Non-pigmented ciliary epithelial cell (primary cell): ENCODE measurements at regions not wholly inside any gene's neighbourhood (a gene's known extent, or its start where the extent isn't known, plus 50 kb on each side); places are given as distances from the start of the nearest gene placed in this dataset.

Experiments used
- DNase-seq: peaks from one replicate; pipeline ENCODE4 v3.0.0-alpha.2; 2010; ENCODE audit warnings: low read depth

DNA sequence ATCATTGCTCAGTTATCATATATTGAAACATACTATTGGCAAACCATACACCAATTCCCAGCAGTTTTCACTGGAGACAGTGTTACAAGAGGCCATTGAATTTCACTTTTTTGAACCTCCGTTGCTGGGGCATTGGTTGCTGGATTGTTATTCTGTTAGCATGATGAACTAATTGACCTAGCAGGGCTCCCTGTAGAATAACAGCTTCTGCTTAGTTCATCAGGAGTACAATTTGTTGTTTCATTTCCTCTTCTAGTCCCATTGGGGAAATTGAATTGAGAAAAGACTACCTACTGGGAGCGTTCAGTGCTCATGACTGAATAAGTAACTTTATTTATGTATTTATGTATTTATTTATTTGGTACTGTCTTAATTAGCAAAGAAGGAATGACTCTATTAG, 151.6 kb downstream of the SLIT2 start:
- no peak for DNase-seq

GRCh38 chr4:20403846-20404245, 152.1 kb downstream of the SLIT2 start:
- no peak for DNase-seq

- DNase-seq: no peak
Measured at GRCh38 chr4:20408611-20409010, 156.9 kb downstream of the SLIT2 start.

- DNase-seq: no peak
Measured at GRCh38 chr4:20412072-20412471, 160.4 kb downstream of the SLIT2 start.

- DNase-seq: no peak
Measured at GRCh38 chr4:20416800-20417199, 165.1 kb downstream of the SLIT2 start.

DNA sequence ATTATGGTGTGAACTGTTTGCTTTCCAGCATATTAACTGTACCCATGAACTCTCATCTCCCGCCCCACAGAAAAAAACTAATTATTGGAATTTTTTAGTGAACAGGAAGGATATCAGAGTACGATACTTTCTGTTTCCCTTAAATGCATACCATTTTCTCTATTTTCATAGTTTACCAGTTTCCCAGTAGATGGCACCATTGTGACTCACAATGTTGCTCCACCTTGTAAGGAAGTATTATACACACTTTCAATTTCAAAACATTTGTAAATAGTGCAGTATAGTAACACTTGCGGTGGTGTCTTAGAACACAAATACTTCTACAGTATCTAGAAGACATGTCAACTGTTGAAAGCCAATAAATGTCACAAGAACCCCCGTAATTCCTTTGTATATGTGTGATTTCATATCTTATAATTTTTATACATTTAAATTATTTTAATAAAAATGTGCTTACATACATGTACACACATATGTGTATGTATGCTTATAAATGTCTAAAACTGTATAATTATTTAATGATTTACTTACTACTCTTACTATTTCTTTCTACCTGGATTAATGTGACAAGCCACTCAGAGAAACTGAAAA, 167.3 kb downstream of the SLIT2 start:
- no peak for DNase-seq

DNA sequence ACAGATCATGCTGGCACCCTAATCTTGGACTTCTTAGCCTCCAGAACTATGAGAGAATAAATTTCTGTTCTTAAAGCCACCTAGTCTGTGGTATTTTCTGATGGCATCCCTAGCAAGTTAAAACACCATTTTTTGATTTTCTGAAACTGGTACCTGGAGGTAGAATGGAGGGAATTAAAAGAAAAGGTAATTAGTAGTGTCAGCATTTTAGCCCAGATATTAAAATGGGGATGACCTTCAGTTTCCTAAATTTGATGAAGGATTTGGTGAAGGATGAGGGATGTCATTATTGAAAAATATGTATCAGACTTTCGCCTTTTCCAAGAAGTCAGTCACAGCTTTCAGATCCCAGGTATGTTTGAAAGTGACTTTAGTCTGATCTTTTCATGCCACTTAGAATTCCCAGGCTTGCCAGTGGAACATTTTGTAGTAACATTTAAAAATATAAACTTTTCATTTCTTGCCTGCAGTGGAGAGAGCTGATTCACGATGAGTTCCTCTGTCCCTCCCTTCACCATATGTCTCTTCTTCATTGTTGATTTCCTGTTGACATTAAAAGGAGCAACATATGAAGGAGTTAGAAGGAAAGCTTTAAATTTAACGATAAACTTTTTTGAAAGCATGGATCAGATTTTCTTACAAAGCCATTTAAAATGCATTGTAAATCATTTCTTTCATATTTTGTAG, 169.4 kb downstream of the SLIT2 start:
- DNase-seq: no peak

- DNase-seq: no peak
Measured at GRCh38 chr4:20421603-20421985, 169.9 kb downstream of the SLIT2 start.

DNA sequence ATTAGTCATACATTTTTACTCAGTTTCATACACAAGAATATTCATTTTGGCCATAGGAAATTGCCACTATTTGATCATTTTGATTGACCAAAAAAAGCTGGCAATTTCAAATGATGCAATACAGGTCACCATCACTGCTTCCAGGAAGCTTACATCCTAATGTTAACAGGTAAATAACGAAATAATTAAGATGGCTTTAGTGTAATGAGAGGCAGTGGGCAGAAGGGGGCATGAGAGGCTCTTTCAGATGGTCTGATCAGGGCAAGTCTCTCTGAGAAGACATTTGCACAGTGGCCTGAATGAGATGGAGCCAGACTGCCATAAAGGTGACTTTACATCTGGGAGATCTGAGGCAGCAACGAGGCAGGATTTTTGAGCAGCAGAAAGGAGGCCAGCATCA, 170.7 kb downstream of the SLIT2 start:
- DNase-seq: no peak

DNA sequence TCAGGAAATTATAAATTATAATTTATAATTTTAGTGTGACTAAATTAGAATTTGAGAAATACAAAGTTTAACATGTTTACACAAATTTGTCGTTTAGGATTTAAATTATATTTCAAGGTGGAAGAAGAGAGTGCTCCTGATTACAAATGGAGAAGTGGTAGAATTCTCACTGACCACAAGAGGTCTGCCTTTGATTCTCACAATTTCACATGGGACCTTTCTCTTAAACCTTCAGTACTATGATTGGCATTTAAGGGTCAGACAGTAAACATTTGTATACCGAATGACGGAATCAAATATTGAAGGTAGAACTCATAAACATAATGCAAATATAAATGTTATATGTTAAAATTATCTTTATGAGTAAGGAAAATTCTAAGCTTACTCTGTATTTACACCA, 171.7 kb downstream of the SLIT2 start:
- no peak for DNase-seq

DNA sequence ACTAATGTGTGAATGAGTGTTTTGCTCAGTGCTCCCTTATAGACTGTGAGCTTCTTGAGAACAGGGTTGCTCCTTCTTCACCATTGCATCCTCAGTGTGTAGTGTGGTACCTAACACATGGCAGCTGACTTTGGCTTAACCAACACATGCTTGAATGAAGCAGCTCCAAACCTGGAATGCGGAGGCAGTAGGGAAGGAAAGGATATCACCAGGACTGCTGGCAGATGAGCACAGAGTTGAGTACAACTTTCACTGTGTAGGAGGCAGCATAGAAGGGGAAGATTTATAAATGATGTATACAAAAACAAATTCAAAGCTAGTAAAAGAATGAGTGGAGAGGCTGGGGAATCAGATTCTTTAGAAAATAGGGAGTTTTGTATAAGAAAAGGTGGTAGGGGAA, 174.3 kb downstream of the SLIT2 start:
- no peak for DNase-seq

DNA sequence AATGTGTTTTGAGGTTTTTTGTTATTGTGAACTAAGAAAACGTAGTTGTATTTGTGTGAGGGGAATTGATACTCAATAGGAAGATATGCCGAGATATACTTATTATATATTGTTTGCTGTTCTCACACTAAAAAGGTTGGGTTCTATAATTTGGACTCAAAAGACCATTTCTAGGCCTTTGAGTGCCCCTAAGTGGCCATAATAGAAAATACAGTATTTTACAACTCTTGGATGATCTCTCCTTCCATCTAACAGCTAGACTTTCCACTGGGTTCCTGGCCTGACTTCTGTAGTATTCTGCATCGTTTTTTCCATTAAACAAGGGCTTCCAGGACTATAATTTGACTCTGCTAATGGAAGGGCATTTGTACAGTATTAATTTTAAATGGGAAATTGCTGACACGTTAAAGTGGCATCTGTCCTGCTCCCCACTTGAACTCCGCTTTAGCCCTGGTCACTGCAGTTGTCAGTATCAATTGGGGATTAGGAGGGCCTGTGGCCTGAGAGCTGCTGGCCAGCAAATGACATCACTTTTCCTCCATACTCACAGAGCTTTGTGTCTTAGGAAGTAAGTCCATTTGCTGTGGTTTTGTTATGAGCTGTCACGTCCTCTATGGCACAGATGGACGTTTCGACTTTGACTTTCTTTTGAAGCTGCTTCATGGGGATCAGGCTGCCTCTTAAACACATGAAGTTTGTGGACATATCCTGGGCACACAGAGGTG, 176.9 kb downstream of the SLIT2 start:
- no peak for DNase-seq

- DNase-seq: no peak
Measured at GRCh38 chr4:20430259-20430941, 178.7 kb downstream of the SLIT2 start.

GRCh38 chr4:20431543-20431951, 179.8 kb downstream of the SLIT2 start:
- DNase-seq: no peak

DNA sequence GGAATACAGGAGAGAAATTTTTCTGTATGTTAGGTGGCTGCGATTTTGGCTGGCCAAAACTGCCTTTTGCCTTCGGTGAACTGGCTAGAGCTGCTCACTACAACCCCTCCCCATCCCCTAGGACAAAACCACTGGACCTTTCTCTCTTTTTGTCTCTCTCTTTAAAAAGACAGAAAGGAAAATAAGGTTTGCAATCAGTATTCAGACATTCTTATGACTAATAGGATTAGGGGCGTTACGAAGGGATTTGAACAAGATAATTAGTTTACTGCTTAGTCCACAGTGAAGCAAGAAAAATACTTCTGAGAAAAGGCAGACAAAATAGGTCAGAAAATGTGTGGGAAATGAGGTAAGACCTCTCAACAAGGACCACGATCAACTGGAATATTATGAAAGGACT, 180.4 kb downstream of the SLIT2 start:
- no peak for DNase-seq

DNA sequence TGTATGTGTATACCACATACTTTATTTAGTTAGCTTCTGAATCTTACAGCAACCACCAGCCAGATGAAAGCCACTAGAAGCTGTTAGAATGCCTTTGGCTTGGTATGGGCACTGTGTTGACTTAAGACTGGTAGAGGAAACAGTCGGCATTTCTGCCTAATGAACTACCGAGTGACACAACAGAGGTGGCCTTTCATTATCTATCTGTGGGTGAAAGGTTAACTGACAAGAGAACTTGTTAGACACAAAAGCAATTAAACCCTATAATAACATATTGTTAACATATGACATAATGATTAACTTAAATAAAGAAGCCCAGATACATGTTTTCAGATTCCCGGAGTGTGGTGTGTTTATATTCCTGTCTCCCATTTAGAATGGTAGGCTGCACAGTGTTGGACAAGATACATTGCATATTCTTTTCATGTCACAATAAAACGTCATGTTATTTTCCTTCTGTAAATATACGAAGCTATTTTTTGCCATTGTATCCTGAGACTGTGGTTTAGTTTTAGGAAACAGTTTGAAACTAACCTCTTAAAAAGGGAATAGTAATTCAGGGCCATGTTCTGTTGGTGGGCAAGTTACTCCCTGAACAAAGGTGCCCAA, 181.5 kb downstream of the SLIT2 start:
- no peak for DNase-seq

DNA sequence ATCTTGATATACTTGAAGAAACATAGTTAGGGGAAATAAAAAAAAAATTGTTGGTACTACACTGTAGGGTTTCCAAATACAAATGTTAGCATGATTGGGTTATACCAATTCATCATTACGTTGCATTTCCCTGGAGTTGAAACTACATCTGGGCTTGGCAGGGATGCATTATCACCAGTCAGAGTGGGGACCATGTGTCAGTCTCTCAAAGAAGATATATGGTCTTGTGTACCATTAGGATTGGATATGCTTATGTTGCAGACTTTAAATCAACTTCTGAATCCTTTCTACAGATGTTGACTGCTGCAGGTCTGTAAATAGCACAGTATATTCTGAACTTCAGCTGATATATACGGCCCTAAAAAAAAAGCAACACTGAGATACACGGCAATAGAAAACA, 188.5 kb downstream of the SLIT2 start:
- DNase-seq: no peak

GRCh38 chr4:20443015-20443805, 191.5 kb downstream of the SLIT2 start:
- DNase-seq: no peak

DNA sequence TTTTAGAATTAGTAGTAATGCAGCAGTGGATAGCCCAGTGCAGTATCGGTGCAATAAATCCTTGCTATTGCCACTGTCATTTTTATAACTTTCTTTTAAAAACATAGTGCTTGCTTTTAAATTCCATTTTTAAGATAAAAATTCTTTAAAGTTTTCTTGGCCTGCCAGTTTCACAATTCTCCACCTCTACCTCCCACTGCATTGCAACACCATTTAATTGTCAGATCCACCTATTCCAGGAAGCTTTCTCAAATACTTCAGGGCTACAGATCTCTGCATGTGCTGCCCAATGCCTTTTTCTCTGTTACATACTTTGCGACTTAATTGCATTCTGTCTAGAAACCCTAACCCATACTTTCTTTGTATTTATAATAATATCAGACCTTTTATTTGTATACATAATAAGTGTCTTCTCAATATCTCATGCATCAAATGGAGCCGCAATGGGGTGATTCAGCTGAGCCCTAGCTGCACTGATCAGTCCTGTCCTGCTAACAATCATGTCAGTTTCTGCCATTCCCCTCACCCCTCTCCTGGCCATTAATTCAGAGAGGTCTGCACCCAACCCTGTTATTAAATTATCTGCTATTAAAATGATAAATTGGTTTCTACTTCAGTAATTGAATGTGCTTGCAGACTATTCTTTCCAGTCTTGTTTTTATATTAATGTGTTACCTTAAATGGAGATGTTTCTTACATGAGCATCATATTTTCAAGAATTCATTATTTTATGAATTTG, 193.1 kb downstream of the SLIT2 start:
- DNase-seq: no peak

DNA sequence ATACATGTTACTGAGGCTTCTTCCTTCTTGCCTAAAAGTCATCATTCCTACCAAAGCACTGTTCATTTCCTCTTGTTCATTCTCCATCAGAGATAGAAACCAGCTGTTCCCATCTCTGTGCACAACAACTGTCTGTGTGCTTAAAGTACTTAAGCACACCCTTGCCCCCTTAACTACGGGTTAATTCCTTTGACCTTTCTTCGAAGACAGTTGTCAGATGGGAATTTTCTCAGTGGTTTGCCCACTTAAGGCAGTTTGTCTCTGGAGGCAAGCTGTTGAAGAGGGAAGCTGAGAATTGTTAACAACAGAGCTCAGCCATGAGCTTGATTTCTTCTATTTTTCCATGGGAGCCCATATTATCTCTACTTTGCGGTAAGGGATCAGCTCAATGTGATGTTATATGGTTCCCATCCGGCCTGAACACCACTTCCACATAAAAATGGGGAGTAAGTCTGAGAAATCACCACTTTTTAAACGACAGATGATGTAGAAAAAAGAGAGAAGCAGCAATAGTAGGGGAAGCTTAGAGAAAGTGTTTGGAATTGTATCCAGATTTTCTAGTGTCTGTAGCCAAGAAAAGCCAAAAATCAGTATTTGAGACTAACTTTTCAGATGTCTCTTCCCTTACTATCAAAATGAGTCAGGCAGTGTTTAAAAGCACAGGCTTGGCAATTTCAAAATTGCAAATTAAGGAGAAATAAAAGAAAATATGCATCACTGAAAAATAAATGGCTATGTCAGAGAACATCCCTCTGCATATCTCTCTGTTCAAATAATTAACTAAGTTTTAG, 194.4 kb downstream of the SLIT2 start:
- no peak for DNase-seq
